ENCODE measurements at regions not wholly inside any gene's neighbourhood (a gene's known extent, or its start where the extent isn't known, plus 50 kb on each side); places are given as distances from the start of the nearest gene placed in this dataset.
"Not testable (repeated sequence)": the region's sequence is repeated elsewhere in the genome, so short reads cannot be mapped to it uniquely, and the experiment has no call there.

- Histone ChIP-seq H3K27me3 (ENCODE audit: control insufficient read depth in 2 of 2, insufficient read depth in 2 of 2, low read length in 2 of 2) (no peaks in the 10 kb centered on the region), H3K4me1 (ENCODE audit: control insufficient read depth in 2 of 2, insufficient read depth in 2 of 2, low read length in 2 of 2) (peaks cover 0 to 10% of the 10 kb centered on the region in 2 donors), H3K36me3 (ENCODE audit: control insufficient read depth in 2 of 3, insufficient read depth in 3 of 3, low read length in 3 of 3) (no peaks in the 10 kb centered on the region), H3K27ac (ENCODE audit: low read depth, low read length) (no peak overlapping the region), H3K4me3 (ENCODE audit: low read length) (no peak overlapping the region), H3K9me3 (ENCODE audit: control insufficient read depth in 2 of 3, low read length in 3 of 3) (no peaks in the 10 kb centered on the region)
- Mint-ChIP-seq H3K4me3 (no peak overlapping the region), H3K4me1 (peaks cover 14 to 30% (median 17%) of the 10 kb centered on the region in 7 donors), H3K27me3 (peaks cover 0 to 30% (median 0%) of the 10 kb centered on the region in 5 donors), H3K36me3 (peaks cover 0 to 2% (median 0%) of the 10 kb centered on the region in 5 donors), H3K27ac (peak overlapping the region in 1 of 9 donors; percentile 66), H3K9me3 (no peaks in the 10 kb centered on the region)
- intact Hi-C loops (cut with micrococcal nuclease) = loop anchor here in 1 of 2 donors (5.0 kb wide), 1 partner anchor 48 kb away; no protein-coding TSS in a partner anchor
- no peak for ATAC-seq
- DNase-seq = no peak
- CTCF ChIA-PET = no interaction called here
- POLR2A ChIA-PET = interaction anchor here (0.6 to 0.9 kb wide), 2 partner anchors 16 to 58 kb away, joined by 3 read pairs; no protein-coding TSS in a partner anchor
Measured at GRCh38 chr22:17284888-17285287, 65.7 kb upstream of the ADA2 start.

DNA sequence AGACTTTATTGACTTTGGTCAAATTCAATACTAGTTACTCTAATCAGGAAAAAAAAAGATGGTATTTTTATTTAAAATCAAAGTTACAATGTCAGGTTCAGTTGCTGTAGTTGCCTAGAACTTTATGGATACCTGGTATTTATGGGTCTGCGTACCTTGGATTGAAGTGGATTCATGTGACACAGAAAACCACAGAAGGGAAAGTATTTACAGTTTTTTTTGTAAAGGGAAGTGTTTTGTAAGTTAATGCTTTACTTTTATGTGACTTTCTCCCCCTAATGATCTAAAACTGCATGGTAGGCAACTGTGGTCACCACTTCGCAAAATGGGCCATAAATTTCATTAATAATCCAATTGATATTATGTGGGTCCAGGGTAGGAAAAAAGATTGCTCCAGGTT lies 65.2 kb upstream of the ADA2 start:
- CTCF ChIA-PET = no interaction called here
- H3K36me3 Mint-ChIP-seq = peaks cover 0 to 2% (median 0%) of the 10 kb centered on the region in 5 donors
- intact Hi-C loops (cut with micrococcal nuclease) = loop anchor here in 1 of 2 donors (5.0 kb wide), 1 partner anchor 47 kb away; no protein-coding TSS in a partner anchor
- H3K27me3 Mint-ChIP-seq = peaks cover 0 to 30% (median 0%) of the 10 kb centered on the region in 5 donors
- H3K27ac Mint-ChIP-seq = peak overlapping the region in 1 of 9 donors; percentile 66
- H3K4me1 ChIP-seq (ENCODE audit: control insufficient read depth in 2 of 2, insufficient read depth in 2 of 2, low read length in 2 of 2) = peaks cover 0 to 10% of the 10 kb centered on the region in 2 donors
- no peak overlapping the region for H3K4me3 ChIP-seq (ENCODE audit: low read length)
- no peaks in the 10 kb centered on the region for H3K27me3 ChIP-seq (ENCODE audit: control insufficient read depth in 2 of 2, insufficient read depth in 2 of 2, low read length in 2 of 2)
- DNase-seq (no peak), ATAC-seq (no peak)
- POLR2A ChIA-PET = interaction anchor here (0.6 to 0.9 kb wide), 2 partner anchors 16 to 58 kb away, joined by 3 read pairs; no protein-coding TSS in a partner anchor
- no peaks in the 10 kb centered on the region for H3K36me3 ChIP-seq (ENCODE audit: control insufficient read depth in 2 of 3, insufficient read depth in 3 of 3, low read length in 3 of 3)
- H3K4me1 Mint-ChIP-seq = peaks cover 14 to 34% (median 17%) of the 10 kb centered on the region in 7 donors
- H3K9me3 ChIP-seq (ENCODE audit: control insufficient read depth in 2 of 3, low read length in 3 of 3) = no peaks in the 10 kb centered on the region
- H3K27ac ChIP-seq (ENCODE audit: low read depth, low read length) = no peak overlapping the region
- no peaks in the 10 kb centered on the region for H3K9me3 Mint-ChIP-seq
- no peak overlapping the region for H3K4me3 Mint-ChIP-seq

GRCh38 chr22:17283865-17284264 lies 64.6 kb upstream of the ADA2 start:
- H3K4me1 Mint-ChIP-seq = peaks cover 14 to 40% (median 17%) of the 10 kb centered on the region in 7 donors
- H3K36me3 ChIP-seq (ENCODE audit: control insufficient read depth in 2 of 3, insufficient read depth in 3 of 3, low read length in 3 of 3); DNase-seq; CTCF ChIA-PET; H3K4me3 Mint-ChIP-seq; H3K27ac ChIP-seq (ENCODE audit: low read depth, low read length); H3K4me3 ChIP-seq (ENCODE audit: low read length); POLR2A ChIA-PET; ATAC-seq; H3K27me3 ChIP-seq (ENCODE audit: control insufficient read depth in 2 of 2, insufficient read depth in 2 of 2, low read length in 2 of 2); H3K9me3 ChIP-seq (ENCODE audit: control insufficient read depth in 2 of 3, low read length in 3 of 3); H3K36me3 Mint-ChIP-seq; H3K9me3 Mint-ChIP-seq: not testable (repeated sequence)
- peaks cover 0 to 10% of the 10 kb centered on the region in 2 donors for H3K4me1 ChIP-seq (ENCODE audit: control insufficient read depth in 2 of 2, insufficient read depth in 2 of 2, low read length in 2 of 2)
- H3K27me3 Mint-ChIP-seq = peaks cover 0 to 26% (median 0%) of the 10 kb centered on the region in 5 donors
- intact Hi-C loops (cut with micrococcal nuclease) = loop anchor here in 1 of 2 donors (5.0 kb wide), 1 partner anchor 47 kb away; no protein-coding TSS in a partner anchor
- peak overlapping the region in 1 of 9 donors; percentile 9 for H3K27ac Mint-ChIP-seq

DNA sequence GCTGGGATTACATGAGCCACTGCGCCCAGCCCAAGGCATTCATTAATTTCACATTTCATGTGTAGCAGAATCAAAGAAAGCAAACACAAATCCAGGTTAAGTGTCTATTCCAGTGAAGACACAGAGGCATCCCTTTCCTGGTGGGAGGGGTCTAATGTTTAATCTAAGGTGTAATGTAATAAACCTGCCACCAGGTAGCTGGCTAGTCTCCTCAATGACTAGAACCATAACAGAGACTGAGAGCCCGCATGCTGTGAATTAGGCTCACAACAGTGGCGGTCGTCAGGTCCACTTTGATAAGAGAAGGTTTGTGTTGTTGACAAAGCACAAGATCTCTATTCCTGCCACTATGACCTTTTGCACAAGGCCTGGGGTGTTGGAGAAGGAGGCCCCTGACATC lies 64.2 kb upstream of the ADA2 start:
- peaks cover 0 to 10% of the 10 kb centered on the region in 2 donors for H3K4me1 ChIP-seq (ENCODE audit: control insufficient read depth in 2 of 2, insufficient read depth in 2 of 2, low read length in 2 of 2)
- intact Hi-C loops (cut with micrococcal nuclease) = loop anchor here in 1 of 2 donors (5.0 kb wide), 1 partner anchor 46 kb away; no protein-coding TSS in a partner anchor
- no peak overlapping the region for H3K4me3 ChIP-seq (ENCODE audit: low read length)
- Mint-ChIP-seq H3K27ac (peak overlapping the region in 1 of 9 donors; percentile 60), H3K4me1 (peaks cover 14 to 40% (median 16%) of the 10 kb centered on the region in 7 donors), H3K9me3 (no peaks in the 10 kb centered on the region), H3K27me3 (peaks cover 0 to 22% (median 0%) of the 10 kb centered on the region in 5 donors), H3K36me3 (peaks cover 0 to 2% (median 0%) of the 10 kb centered on the region in 5 donors), H3K4me3 (no peak overlapping the region)
- H3K36me3 ChIP-seq (ENCODE audit: control insufficient read depth in 2 of 3, insufficient read depth in 3 of 3, low read length in 3 of 3) = no peaks in the 10 kb centered on the region
- no peak overlapping the region for H3K27ac ChIP-seq (ENCODE audit: low read depth, low read length)
- ChIA-PET CTCF (no interaction called here), POLR2A (no interaction called here)
- no peaks in the 10 kb centered on the region for H3K9me3 ChIP-seq (ENCODE audit: control insufficient read depth in 2 of 3, low read length in 3 of 3)
- DNase-seq (no peak), ATAC-seq (no peak)
- H3K27me3 ChIP-seq (ENCODE audit: control insufficient read depth in 2 of 2, insufficient read depth in 2 of 2, low read length in 2 of 2) = no peaks in the 10 kb centered on the region

GRCh38 chr22:17281440-17281841 lies 62.2 kb upstream of the ADA2 start:
- Mint-ChIP-seq H3K4me1 (peaks cover 14 to 44% (median 16%) of the 10 kb centered on the region in 7 donors), H3K27me3 (peaks cover 0 to 17% (median 0%) of the 10 kb centered on the region in 5 donors), H3K36me3 (peaks cover 0 to 2% (median 0%) of the 10 kb centered on the region in 5 donors), H3K4me3 (peak overlapping the region; percentile 27 to 82 (median 71)), H3K9me3 (no peaks in the 10 kb centered on the region), H3K27ac (peak overlapping the region; percentile 1 to 95 (median 53))
- POLR2A ChIA-PET = interaction anchor here (1.0 kb wide), 2 partner anchors 15 to 62 kb away, joined by 3 to 6 read pairs; partner anchors contain the start of gene ADA2
- Histone ChIP-seq H3K27me3 (ENCODE audit: control insufficient read depth in 2 of 2, insufficient read depth in 2 of 2, low read length in 2 of 2) (no peaks in the 10 kb centered on the region), H3K36me3 (ENCODE audit: control insufficient read depth in 2 of 3, insufficient read depth in 3 of 3, low read length in 3 of 3) (no peaks in the 10 kb centered on the region), H3K27ac (ENCODE audit: low read depth, low read length) (no peak overlapping the region), H3K4me3 (ENCODE audit: low read length) (no peak overlapping the region), H3K4me1 (ENCODE audit: control insufficient read depth in 2 of 2, insufficient read depth in 2 of 2, low read length in 2 of 2) (peaks cover 0 to 10% of the 10 kb centered on the region in 2 donors), H3K9me3 (ENCODE audit: control insufficient read depth in 2 of 3, low read length in 3 of 3) (no peaks in the 10 kb centered on the region)
- DNase-seq (peak in 5 of 9 donors; percentile 27 to 55 (median 43)), ATAC-seq (peak; percentile 56)
- intact Hi-C loops (cut with micrococcal nuclease) = loop anchor here (2.0 to 5.0 kb wide), 3 partner anchors 15 to 87 kb away; partner anchors contain the start of gene CECR2 (in 1 of the 2)
- CTCF ChIA-PET = no interaction called here

GRCh38 chr22:17281026-17281425 lies 61.8 kb upstream of the ADA2 start:
- Histone ChIP-seq H3K9me3 (ENCODE audit: control insufficient read depth in 2 of 3, low read length in 3 of 3) (no peaks in the 10 kb centered on the region), H3K4me1 (ENCODE audit: control insufficient read depth in 2 of 2, insufficient read depth in 2 of 2, low read length in 2 of 2) (peaks cover 0 to 10% of the 10 kb centered on the region in 2 donors), H3K27me3 (ENCODE audit: control insufficient read depth in 2 of 2, insufficient read depth in 2 of 2, low read length in 2 of 2) (no peaks in the 10 kb centered on the region), H3K4me3 (ENCODE audit: low read length) (no peak overlapping the region), H3K27ac (ENCODE audit: low read depth, low read length) (no peak overlapping the region), H3K36me3 (ENCODE audit: control insufficient read depth in 2 of 3, insufficient read depth in 3 of 3, low read length in 3 of 3) (no peaks in the 10 kb centered on the region)
- H3K4me3 Mint-ChIP-seq = peak overlapping the region in 9 of 10 donors; percentile 44 to 82 (median 72)
- POLR2A ChIA-PET = interaction anchor here (1.0 kb wide), 1 partner anchor 61 kb away, joined by 6 read pairs; the partner anchor contains the start of gene ADA2
- intact Hi-C loops (cut with micrococcal nuclease) = loop anchor here (2.0 to 5.0 kb wide), 3 partner anchors 14 to 88 kb away; partner anchors contain the start of gene CECR2 (in 1 of the 2)
- H3K27ac Mint-ChIP-seq = peak overlapping the region in 8 of 9 donors; percentile 1 to 95 (median 52)
- peaks cover 0 to 16% (median 0%) of the 10 kb centered on the region in 5 donors for H3K27me3 Mint-ChIP-seq
- DNase-seq = no peak
- peaks cover 14 to 44% (median 16%) of the 10 kb centered on the region in 7 donors for H3K4me1 Mint-ChIP-seq
- peaks cover 0 to 2% (median 0%) of the 10 kb centered on the region in 5 donors for H3K36me3 Mint-ChIP-seq
- H3K9me3 Mint-ChIP-seq = no peaks in the 10 kb centered on the region
- ATAC-seq = no peak
- CTCF ChIA-PET = no interaction called here
